ENCODE measurements at regions not wholly inside any gene's neighbourhood (a gene's known extent, or its start where the extent isn't known, plus 50 kb on each side); places are given as distances from the start of the nearest gene placed in this dataset.

DNA sequence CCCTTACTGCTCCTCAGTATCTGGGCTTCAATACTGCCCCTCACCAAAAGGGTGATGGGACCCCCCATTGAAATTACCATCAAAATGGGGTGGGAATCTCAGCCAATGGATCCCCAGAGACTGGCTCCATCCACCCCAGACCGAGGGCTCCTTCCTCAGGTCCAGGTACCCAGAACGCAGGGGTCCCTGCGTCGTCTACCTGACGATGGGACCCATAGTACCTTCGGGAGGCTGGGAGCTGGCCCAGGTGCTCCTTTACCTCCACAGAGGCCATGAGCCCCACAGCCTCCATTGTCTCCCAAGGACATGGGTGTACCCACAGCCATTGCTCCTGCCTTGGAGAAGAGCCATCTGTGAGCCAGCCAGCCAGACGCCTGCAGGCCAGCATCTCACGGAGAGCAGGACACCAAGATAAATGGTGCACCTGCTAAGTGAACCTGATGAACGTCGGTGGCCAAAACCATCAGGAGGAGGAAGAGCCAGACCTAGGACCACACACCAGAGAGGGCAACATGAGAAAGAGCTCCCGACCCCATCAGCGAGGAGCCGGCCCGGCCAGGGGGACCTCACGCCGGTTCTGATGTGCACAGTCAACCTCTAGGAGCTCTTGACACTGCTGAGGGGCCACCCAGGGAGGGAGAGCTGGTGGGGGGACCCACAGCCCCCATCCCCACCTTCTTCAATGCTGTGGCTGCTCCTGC is 156.8 kb upstream of the SOX1 start:
- no peaks in the 10 kb centered on the region for H3K4me1 ChIP-seq
- ATAC-seq = no peak
- no peak overlapping the region for H3K27ac ChIP-seq
- WGBS (ENCODE audit: missing lambda C conversion rate) = no CpG with 5 or more reads among the region's 16 CpGs
- no peaks in the 10 kb centered on the region for H3K9me3 ChIP-seq
- no peak overlapping the region for H3K4me2 ChIP-seq
- TF ChIP-seq HDAC2 (IDR thresholded peaks at IDR 0.05) (no peak), JUN (IDR thresholded peaks at IDR 0.05) (no peak), MAZ (IDR thresholded peaks at IDR 0.05; ENCODE audit: borderline replicate concordance, low read depth, low read length) (no peak), POLR2AphosphoS2 (conservative IDR thresholded peaks at IDR 0.05; ENCODE audit: low read length) (no peak), CHD2 (IDR thresholded peaks at IDR 0.05; ENCODE audit: low read length, partially characterized antibody) (no peak), ZC3H11A (IDR thresholded peaks at IDR 0.05) (no peak), NR3C1 (IDR thresholded peaks at IDR 0.05) (no peak), FOSB (CRISPR knock-in tag; IDR thresholded peaks at IDR 0.05) (no peak), MAFK (IDR thresholded peaks at IDR 0.05; ENCODE audit: partially characterized antibody) (no peak), JUNB (IDR thresholded peaks at IDR 0.05) (no peak), GATA3 (IDR thresholded peaks at IDR 0.05; ENCODE audit: borderline replicate concordance) (no peak), KDM1A (IDR thresholded peaks at IDR 0.05; ENCODE audit: low read depth) (no peak), MYC (IDR thresholded peaks at IDR 0.05; ENCODE audit: borderline replicate concordance, low read length) (no peak), CBX8 (IDR thresholded peaks at IDR 0.05) (no peak), HEYL (CRISPR knock-in tag; IDR thresholded peaks at IDR 0.05) (no peak)
- TF ChIP-seq, protein P1, sequence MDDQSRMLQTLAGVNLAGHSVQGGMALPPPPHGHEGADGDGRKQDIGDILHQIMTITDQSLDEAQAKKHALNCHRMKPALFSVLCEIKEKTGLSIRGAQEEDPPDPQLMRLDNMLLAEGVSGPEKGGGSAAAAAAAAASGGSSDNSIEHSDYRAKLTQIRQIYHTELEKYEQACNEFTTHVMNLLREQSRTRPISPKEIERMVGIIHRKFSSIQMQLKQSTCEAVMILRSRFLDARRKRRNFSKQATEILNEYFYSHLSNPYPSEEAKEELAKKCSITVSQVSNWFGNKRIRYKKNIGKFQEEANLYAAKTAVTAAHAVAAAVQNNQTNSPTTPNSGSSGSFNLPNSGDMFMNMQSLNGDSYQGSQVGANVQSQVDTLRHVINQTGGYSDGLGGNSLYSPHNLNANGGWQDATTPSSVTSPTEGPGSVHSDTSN (IDR thresholded peaks at IDR 0.05) = no peak
- TF ChIP-seq, protein P2, sequence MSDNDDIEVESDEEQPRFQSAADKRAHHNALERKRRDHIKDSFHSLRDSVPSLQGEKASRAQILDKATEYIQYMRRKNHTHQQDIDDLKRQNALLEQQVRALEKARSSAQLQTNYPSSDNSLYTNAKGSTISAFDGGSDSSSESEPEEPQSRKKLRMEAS (IDR thresholded peaks at IDR 0.05) = no peak
- TF ChIP-seq, protein P3, sequence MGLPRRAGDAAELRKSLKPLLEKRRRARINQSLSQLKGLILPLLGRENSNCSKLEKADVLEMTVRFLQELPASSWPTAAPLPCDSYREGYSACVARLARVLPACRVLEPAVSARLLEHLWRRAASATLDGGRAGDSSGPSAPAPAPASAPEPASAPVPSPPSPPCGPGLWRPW (IDR thresholded peaks at IDR 0.05) = no peak
- no peak overlapping the region for H3K4me3 ChIP-seq
- ChIA-PET POLR2A (no interaction called here), CTCF (no interaction called here)
- no peak for DNase-seq (ENCODE audit: low read depth in 1 of 2, low spot score in 1 of 2)
- FAIRE-seq = no peak

DNA sequence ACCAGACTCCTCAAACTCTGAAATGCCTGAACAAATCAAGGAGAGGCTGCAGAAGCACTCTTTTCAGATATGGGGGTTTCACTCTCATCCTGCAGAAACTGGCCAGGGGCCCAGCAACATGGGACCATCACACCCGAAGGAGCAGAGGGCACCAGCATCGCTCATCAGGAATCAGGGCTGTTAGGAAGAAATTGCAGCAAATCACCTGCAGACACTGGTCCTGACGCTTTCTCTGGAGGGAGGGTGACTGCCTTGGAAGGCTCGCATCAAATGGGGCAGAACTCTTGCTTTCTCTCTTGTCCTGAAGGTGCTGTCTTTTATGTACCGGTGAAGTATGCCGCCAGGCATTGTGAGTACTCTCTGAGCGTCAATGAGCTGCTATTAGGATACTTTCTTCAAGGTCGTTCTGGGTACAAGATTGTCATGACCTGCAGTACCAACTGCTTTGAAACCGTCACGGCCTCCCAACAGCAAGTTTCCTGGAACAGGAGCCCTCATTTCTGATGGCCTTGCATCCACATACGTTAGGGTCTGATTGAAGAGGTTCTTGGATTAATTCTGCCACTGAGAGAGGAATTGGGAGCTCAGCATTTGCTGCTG is 155.7 kb upstream of the SOX1 start:
- 9% methylated on average over 8 of the region's 11 CpGs for WGBS (ENCODE audit: missing lambda C conversion rate)
- no peak for FAIRE-seq
- no peak for ATAC-seq
- POLR2A ChIA-PET = no interaction called here
- H3K27ac ChIP-seq = no peak overlapping the region
- no peaks in the 10 kb centered on the region for H3K9me3 ChIP-seq
- H3K4me1 ChIP-seq = no peaks in the 10 kb centered on the region
- CTCF ChIA-PET = no interaction called here
- no peak for TF ChIP-seq RARB (CRISPR knock-in tag; IDR thresholded peaks at IDR 0.05)
- no peak for TF ChIP-seq RAD21 (conservative IDR thresholded peaks at IDR 0.05 in 1 of 2, IDR thresholded peaks at IDR 0.05 in 1 of 2)
- no peak for TF ChIP-seq EP300 (IDR thresholded peaks at IDR 0.05)
- TF ChIP-seq EHMT2 (IDR thresholded peaks at IDR 0.05; ENCODE audit: low read depth) = no peak
- TF ChIP-seq, protein P4, sequence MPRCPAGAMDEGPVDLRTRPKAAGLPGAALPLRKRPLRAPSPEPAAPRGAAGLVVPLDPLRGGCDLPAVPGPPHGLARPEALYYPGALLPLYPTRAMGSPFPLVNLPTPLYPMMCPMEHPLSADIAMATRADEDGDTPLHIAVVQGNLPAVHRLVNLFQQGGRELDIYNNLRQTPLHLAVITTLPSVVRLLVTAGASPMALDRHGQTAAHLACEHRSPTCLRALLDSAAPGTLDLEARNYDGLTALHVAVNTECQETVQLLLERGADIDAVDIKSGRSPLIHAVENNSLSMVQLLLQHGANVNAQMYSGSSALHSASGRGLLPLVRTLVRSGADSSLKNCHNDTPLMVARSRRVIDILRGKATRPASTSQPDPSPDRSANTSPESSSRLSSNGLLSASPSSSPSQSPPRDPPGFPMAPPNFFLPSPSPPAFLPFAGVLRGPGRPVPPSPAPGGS (IDR thresholded peaks at IDR 0.05) = no peak
- TF ChIP-seq TP53 (CRISPR knock-in tag; IDR thresholded peaks at IDR 0.05) = no peak
- no peak for TF ChIP-seq ZC3H11A (IDR thresholded peaks at IDR 0.05)
- TF ChIP-seq, protein P5, sequence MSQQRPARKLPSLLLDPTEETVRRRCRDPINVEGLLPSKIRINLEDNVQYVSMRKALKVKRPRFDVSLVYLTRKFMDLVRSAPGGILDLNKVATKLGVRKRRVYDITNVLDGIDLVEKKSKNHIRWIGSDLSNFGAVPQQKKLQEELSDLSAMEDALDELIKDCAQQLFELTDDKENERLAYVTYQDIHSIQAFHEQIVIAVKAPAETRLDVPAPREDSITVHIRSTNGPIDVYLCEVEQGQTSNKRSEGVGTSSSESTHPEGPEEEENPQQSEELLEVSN (IDR thresholded peaks at IDR 0.05; ENCODE audit: borderline replicate concordance, low read depth) = no peak
- no peak for TF ChIP-seq KDM1A (IDR thresholded peaks at IDR 0.05; ENCODE audit: low read depth)
- TF ChIP-seq POLR2AphosphoS2 (conservative IDR thresholded peaks at IDR 0.05; ENCODE audit: low read length) = no peak
- no peak for TF ChIP-seq CBX8 (IDR thresholded peaks at IDR 0.05)
- TF ChIP-seq SMC3 (IDR thresholded peaks at IDR 0.05) = no peak
- no peak for DNase-seq (ENCODE audit: low read depth in 1 of 2, low spot score in 1 of 2)
- H3K4me3 ChIP-seq = no peak overlapping the region
- H3K4me2 ChIP-seq = no peak overlapping the region

Measured in A549 (cell line).